GM12865 (cell line): ENCODE measurements at regions not wholly inside any gene's neighbourhood (a gene's known extent, or its start where the extent isn't known, plus 50 kb on each side); places are given as distances from the start of the nearest gene placed in this dataset.

Experiments used
- DNase-seq: peaks from one replicate; pipeline ENCODE4 v3.0.0; 2010; ENCODE audit warnings: low read depth
- H3K4me3 ChIP-seq: 2 replicates; pipeline ENCODE4 v1.5.1; 2011; ENCODE audit warnings: mild to moderate bottlenecking, low read depth, low read length, control low read depth
- TF ChIP-seq, protein P1 (sequence below): IDR thresholded peaks from 2 replicates; pipeline ENCODE4 v1.5.1; 2011; ENCODE audit warnings: low read length, control low read depth, low read depth, inconsistent platforms; ENCODE audit not compliant: insufficient read depth; ENCODE audit errors: missing control alignments

GRCh38 chr17:70934231-70934630 is 764.9 kb downstream of the KCNJ2 start:
- TF ChIP-seq, protein P1, sequence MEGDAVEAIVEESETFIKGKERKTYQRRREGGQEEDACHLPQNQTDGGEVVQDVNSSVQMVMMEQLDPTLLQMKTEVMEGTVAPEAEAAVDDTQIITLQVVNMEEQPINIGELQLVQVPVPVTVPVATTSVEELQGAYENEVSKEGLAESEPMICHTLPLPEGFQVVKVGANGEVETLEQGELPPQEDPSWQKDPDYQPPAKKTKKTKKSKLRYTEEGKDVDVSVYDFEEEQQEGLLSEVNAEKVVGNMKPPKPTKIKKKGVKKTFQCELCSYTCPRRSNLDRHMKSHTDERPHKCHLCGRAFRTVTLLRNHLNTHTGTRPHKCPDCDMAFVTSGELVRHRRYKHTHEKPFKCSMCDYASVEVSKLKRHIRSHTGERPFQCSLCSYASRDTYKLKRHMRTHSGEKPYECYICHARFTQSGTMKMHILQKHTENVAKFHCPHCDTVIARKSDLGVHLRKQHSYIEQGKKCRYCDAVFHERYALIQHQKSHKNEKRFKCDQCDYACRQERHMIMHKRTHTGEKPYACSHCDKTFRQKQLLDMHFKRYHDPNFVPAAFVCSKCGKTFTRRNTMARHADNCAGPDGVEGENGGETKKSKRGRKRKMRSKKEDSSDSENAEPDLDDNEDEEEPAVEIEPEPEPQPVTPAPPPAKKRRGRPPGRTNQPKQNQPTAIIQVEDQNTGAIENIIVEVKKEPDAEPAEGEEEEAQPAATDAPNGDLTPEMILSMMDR: no peak
- no peak overlapping the region for H3K4me3 ChIP-seq
- DNase-seq: no peak

GRCh38 chr17:70934835-70935234 is 765.5 kb downstream of the KCNJ2 start:
- no peak for DNase-seq
- no peak overlapping the region for H3K4me3 ChIP-seq
- TF ChIP-seq, protein P1: no peak

DNA sequence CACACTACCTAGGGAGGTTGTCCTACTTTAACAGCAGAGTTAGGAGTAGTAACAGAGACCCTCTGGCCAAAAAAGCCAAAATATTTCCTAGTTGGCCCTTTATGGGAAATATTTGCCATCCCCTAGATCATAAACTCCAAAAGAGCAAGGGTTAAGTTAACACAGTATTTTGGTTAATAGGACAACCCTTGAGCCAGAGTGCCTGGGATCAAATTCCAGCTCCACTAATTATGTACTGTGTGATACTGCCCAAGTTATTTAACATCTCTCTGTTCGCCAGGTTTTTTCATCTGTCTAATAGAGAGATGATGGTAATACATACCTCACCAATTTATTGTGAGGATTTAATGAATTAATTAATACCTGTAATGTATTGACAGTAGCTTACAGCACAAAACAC is 767.4 kb downstream of the KCNJ2 start:
- no peak overlapping the region for H3K4me3 ChIP-seq
- no peak for DNase-seq
- TF ChIP-seq, protein P1: no peak

DNA sequence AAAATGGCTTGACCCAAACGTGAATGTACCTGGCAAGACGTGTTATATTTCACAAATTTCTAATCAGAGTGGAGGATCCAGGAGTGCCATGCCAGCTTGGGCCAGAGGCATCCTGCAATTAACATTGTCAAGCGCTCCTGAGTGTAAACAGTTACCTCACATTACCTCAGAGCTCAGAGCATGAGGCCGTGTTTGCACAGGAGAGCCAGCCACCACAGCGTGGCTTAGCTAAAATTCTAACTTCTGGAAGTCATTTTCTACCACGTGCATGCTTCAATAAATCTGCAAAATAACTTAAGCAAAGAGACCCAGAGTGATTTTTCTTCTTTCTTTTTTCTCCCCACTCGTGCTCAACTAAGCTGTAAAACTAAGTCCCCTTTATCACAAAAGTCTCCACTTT is 769.0 kb downstream of the KCNJ2 start:
- DNase-seq: no peak
- H3K4me3 ChIP-seq: no peak overlapping the region
- TF ChIP-seq, protein P1: no peak

DNA sequence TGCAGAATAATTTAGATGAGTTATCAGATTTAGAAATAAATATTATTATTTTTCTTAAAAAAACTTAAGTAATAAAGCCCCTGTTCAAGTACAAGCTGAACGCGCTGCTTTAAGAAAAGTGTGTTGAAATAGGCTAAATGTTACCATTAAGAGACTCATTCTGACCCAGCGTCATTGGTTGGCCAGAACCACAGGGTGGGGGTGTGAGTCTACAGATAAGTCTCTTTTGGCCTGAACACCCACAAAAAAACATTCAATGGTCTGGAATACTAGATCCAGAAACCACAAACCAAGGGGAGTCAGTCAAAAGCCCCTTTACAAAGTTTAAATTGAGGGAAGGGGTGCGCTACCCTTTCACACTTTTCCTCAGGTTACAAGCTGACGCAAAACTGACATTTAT is 776.1 kb downstream of the KCNJ2 start:
- TF ChIP-seq, protein P1: no peak
- no peak overlapping the region for H3K4me3 ChIP-seq
- DNase-seq: no peak

DNA sequence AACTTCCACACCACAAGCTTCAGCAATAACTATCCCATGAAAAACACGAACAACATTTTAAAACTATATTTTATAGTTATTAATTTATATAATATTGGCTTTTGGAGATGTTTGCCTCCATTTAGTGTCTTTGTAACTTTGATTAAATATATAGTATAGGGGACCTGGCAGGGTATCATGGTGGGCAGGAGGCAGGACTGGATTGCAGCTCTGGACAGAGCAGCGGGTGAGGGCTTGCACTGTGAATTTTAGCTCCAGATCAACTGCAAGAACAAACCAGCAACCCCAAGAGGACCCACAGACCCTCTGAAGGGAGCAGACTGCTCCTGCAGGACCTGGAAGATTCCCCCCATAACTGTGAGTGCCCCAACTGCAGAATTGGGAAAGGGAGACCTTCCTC is 777.9 kb downstream of the KCNJ2 start:
- TF ChIP-seq, protein P1: no peak
- DNase-seq: no peak
- H3K4me3 ChIP-seq: no peak overlapping the region
